GM19395 (cell line): ENCODE measurements at regions not wholly inside any gene's neighbourhood (a gene's known extent, or its start where the extent isn't known, plus 50 kb on each side); places are given as distances from the start of the nearest gene placed in this dataset.

Source experiments
- ATAC-seq: cut with Tn5 transposase; IDR thresholded peaks from one replicate; pipeline ENCODE4 v1.9.1; 2021; ENCODE audit warnings: mild to moderate bottlenecking, moderate library complexity; ENCODE audit not compliant: unreplicated experiment

GRCh38 chr15:92565351-92566125, 90.0 kb downstream of the FAM174B start:
- no peak for ATAC-seq

DNA sequence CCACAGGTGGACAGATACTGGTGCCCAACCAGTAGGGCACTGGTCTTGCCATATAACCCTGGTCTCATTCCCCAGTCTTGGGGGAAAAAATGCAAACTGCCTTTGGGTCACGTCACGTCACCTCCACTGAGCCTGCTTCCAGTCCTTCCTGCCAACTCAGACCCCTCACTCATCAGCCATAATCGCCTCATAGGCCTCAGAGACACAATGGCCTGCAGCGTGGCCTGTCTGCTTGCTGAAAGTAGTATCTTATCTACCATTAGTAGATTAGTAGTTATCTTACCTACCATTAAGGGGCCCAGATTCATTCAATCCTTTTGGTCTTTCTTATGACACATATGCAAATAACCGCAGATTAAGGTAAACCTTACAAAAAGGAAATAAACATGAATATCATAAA, 93.8 kb downstream of the FAM174B start:
- no peak for ATAC-seq

DNA sequence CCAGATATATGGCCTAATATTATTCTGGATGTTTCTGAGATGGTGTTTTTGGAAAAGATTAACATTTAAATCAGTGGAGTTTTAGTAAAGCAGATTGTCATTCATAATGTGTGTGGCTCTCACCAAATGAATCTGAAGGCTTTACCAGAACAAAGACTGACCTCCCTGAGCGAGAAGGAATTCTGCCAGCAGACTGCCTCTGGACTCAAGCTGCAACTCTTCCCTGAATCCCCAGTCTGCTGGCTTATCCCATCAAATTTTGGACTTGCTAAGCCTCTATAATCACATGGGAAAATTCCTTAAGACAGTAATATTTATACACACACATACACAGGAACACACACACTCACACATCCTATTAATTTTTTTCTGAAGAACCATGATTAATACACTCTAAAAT, 102.3 kb downstream of the FAM174B start:
- ATAC-seq = no peak

- no peak for ATAC-seq
Measured at GRCh38 chr15:92545996-92546395, 109.6 kb downstream of the FAM174B start.

DNA sequence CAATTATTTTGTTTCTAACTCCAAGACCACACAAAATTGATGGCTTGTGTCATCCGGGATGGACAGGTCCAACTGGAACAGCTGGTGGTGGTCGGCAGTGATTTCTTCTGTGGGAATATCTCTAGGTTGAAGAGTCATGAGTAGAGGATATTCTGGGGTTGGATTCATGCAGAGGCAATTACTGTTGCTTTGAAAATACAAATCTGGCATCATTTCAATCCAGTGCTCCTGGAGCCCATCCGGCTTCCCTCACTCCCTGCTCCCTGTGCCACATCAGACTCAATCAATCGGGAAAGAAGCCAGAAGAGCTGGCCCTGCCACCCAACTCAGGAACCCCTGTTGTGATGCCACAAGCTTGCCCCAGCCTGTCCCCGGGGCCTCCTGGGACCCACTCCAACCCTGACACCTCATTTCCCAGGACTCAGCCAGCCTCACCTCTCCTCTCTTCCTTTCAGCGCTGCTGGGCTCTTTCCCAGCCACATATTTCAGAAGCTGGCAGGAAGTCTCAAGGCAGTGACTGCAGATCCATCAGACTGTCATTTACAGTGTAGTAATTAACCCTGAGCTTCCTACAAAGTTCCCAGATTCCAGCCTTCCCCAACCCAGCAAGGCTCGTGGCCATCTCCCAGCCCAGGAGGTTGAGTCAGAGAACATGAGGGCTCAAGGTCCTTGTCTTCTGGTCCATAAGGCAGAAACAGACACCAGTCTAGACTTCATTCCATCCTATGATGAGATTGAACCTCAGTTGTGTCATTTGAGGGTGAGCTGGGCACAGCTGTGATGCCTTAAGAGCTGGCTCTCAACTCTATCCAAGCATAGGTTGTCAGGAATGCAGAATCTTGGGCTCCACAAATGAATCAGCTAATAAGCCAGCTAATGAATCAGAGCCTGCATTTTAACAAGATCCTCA, 114.0 kb downstream of the FAM174B start:
- no peak for ATAC-seq

DNA sequence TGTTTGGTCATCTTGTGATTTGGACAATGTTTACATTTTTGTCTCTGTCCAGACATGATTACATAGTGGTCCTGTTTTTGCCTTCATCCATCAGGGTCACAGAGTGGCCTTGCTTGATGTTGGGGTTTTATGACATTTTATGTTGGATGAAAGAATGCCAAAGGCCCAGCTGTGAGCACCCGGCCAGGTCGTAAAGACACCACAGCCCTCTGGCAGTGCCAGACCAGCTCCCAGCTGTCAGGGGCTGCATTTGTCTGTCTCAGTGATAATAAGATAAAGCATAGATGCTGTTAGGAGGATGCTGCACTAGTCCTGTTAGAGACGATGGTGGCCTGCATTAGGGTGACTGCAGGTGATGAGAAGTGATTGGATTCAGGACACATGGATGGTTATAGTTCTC, 117.5 kb downstream of the FAM174B start:
- no peak for ATAC-seq

- no peak for ATAC-seq
Measured at GRCh38 chr15:92533298-92533697, 122.3 kb downstream of the FAM174B start.

GRCh38 chr15:92531406-92531805, 124.2 kb downstream of the FAM174B start:
- ATAC-seq = no peak

- no peak for ATAC-seq
Measured at GRCh38 chr15:92528736-92529135, 126.8 kb downstream of the FAM174B start.

DNA sequence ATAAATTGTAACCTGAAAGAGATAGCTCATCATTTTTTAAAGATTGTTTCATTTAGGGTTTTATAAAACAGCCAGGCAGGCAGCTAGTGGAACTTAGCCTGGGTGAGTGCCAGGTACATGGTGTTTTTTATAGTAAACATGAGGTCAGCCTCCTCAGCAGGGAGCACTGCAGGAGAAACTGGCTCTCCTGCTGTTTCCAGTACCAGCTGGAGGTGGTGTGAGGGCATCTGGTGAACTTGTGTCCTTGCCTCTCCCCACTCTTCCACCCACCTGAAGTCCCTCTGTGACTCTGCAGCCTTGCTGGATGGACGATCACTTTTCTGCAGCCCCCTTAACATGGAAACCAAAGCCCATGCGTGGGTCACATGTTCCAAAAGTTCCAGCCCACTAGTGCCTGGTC, 128.4 kb downstream of the FAM174B start:
- no peak for ATAC-seq

GRCh38 chr15:92525758-92526245, 129.8 kb downstream of the FAM174B start:
- ATAC-seq = no peak

GRCh38 chr15:92524874-92525565, 130.6 kb downstream of the FAM174B start:
- ATAC-seq = no peak

- ATAC-seq = no peak
Measured at GRCh38 chr15:92524161-92524560, 130.5 kb downstream of the ST8SIA2 start.

DNA sequence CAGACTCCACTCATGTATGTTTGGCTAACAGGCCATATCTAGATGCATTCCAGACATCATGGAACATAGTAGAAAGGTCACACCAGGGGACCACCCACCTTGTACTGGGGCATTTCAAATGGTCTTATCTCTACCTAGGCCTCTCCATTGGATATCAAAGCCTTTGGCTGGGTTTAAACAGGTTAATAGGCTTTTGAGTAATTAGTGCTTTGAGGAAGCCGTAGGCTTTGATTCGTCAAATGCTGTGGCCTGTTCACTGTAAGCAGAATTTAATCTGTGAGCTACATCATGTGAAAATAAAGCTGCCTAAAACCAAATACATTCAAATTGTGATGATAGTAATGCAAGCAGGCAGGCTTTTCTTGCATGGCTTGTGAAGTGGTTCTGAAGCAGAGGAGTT, 129.5 kb downstream of the ST8SIA2 start:
- ATAC-seq = no peak

DNA sequence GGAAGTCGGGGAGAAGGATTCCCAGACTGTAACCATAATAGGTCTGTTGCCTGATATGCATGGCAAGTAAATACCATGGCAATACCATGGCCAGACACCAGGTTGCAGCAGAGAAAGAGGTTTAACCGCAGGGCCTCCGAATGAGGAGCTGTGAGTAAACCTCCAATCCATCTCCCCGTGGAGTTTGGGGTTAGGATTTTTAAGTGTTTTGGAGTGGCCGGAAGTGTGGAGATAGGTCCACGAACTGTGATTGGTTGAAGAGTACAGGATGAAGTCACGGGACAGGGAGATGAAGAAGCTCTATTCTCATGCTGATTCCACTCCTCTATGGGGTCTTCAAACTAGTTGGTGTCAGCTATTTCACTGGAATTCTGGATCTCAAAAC, 127.9 kb downstream of the ST8SIA2 start:
- ATAC-seq = peak; percentile 90

DNA sequence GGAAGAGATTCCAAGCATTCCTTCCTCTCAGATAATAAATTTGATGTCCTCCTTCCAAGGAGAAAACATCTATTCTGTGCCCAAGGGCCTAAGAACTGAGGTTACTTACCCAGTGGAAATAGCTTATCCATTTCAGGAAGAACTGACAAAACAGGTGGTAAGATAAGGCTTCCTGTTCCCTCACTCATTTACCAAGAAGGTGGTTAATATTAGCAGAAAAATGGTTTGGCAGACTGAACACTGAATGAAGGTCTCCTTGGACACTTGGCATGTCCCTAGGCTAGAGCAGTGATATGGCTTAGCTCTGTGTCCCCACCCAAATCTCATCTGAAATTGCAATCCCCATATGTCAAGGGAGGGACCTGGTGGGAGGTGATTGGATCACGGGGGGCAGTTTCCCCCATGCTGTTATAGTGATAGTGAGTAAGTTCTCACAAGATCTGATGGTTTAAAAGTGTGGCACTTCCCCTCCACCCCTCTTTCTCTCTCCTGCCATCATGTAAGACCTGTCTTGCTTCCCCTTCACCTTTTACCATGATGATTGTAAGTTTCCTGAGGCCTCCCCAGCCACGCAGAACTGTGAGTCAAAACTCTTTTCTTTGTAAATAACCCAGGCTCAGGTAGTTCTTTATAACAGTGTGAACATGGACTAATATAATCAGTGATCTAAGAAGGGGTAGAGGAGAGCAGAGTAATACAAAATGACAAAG, 127.4 kb downstream of the ST8SIA2 start:
- ATAC-seq = peak; percentile 48

- ATAC-seq = no peak
Measured at GRCh38 chr15:92519709-92520108, 126.0 kb downstream of the ST8SIA2 start.
